Osteoblast (primary cell): ENCODE measurements at regions not wholly inside any gene's neighbourhood (a gene's known extent, or its start where the extent isn't known, plus 50 kb on each side); places are given as distances from the start of the nearest gene placed in this dataset.

ENCODE experiments used
- DNase-seq: peaks from one replicate; pipeline ENCODE4 v3.0.0; 2011; ENCODE audit warnings: low spot score, mixed read lengths; ENCODE audit not compliant: insufficient read length; ENCODE audit errors: missing footprints
- H2AFZ ChIP-seq: 2 replicates; pipeline ENCODE4 v1.6.0; 2011; ENCODE audit warnings: mild to moderate bottlenecking, low read length
- H3K27ac ChIP-seq: 2 replicates; pipeline ENCODE4 v1.5.1; 2011; ENCODE audit warnings: mild to moderate bottlenecking, low read depth, low read length, moderate library complexity
- H3K27me3 ChIP-seq: 2 replicates; pipeline ENCODE4 v1.6.0; 2012; ENCODE audit warnings: mild to moderate bottlenecking, control low read depth, inconsistent platforms, low read length, moderate library complexity; ENCODE audit not compliant: insufficient read depth
- H3K36me3 ChIP-seq: 2 replicates; pipeline ENCODE4 v1.5.1; 2011; ENCODE audit warnings: mild to moderate bottlenecking, low read length, control low read depth, moderate library complexity; ENCODE audit not compliant: insufficient read depth
- H3K4me1 ChIP-seq: 2 replicates; pipeline ENCODE4 v1.5.1; 2011; ENCODE audit warnings: mild to moderate bottlenecking, low read length, control low read depth, moderate library complexity; ENCODE audit not compliant: insufficient read depth
- H3K4me2 ChIP-seq: 2 replicates; pipeline ENCODE4 v1.6.0; 2011; ENCODE audit warnings: mild to moderate bottlenecking, low read length; ENCODE audit not compliant: insufficient read depth
- H3K4me3 ChIP-seq: fragments of 200-600 bp; sonication (generic); 3 replicates; pipeline ENCODE4 v1.5.1; 2012; ENCODE audit warnings: mild to moderate bottlenecking, low read length, inconsistent platforms; ENCODE audit not compliant: insufficient read depth
- H3K79me2 ChIP-seq: 2 replicates; pipeline ENCODE4 v1.6.0; 2012; ENCODE audit warnings: mild to moderate bottlenecking, low read length, control low read depth, inconsistent platforms; ENCODE audit not compliant: insufficient read depth
- H3K9me3 ChIP-seq: 2 replicates; pipeline ENCODE4 v1.5.1; 2011; ENCODE audit warnings: low read depth, low read length, control low read depth
- H4K20me1 ChIP-seq: 2 replicates; pipeline ENCODE4 v1.6.0; 2012; ENCODE audit warnings: mild to moderate bottlenecking, low read length, control low read depth; ENCODE audit not compliant: insufficient read depth
- CTCF ChIP-seq: IDR thresholded peaks from 2 replicates; pipeline ENCODE4 v1.5.1; 2011; ENCODE audit warnings: mild to moderate bottlenecking, low read depth, low read length, moderate library complexity; ENCODE audit errors: extremely low read depth

DNA sequence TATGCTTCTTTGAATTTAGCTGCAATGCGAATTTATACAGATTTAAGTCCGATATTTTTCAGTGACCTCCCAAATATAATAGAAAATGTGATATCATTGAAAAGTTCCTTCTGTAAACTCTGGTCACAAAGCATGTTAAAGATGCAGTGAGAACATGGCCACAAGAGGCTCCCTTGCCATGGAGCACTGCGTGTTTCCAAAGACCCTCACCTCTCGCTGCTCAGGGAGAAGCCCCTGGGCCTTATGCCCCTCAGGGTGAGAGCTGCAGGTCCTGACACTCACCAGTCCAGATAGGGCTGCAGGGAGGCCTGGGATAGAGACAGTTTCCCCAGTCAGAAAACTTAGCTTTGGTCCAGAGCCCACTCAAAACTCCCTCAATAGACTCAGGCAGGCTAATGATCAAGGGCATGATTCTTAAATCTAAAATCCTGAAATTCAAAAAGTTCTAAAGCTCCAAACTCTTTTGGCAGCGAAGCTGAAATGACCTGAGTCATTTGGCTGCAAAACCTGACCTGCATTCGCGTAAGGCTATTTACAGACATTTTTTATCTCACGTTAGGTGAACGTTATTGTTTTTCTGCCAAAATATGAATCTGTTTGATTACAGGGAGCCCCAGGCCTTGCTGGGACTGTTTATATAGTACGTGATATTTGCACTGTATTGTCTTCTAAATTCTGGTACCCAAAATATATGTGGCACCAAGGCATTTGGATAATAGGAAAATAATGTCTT, 67.8 kb downstream of the CAPZA3 start:
- Histone ChIP-seq H3K4me2 (no peak overlapping the region), H3K36me3 (no peaks in the 10 kb centered on the region), H2AFZ (no peak overlapping the region), H3K4me1 (no peaks in the 10 kb centered on the region), H3K27ac (no peak overlapping the region), H4K20me1 (no peaks in the 10 kb centered on the region), H3K27me3 (no peaks in the 10 kb centered on the region), H3K4me3 (no peak overlapping the region), H3K79me2 (no peaks in the 10 kb centered on the region), H3K9me3 (no peaks in the 10 kb centered on the region)
- DNase-seq: no peak
- TF ChIP-seq CTCF: no peak

DNA sequence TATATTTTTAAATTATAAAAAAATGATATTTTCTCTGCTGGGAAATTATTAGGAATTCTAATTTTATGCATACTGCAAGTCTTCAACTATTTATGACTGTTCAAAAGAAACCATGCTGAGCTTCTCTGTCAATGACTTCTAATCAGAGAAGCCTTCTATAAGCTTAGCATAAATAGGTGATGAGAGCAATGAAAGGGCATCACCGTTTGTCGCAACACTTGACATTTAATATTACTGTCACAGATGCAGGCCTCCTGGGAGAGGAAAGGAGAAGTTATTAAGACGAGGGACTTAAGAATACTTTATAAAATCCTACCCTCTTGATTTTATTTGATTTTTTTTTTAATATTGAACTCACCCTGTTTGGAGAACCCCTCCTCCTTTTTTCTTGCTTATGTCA, 69.8 kb downstream of the CAPZA3 start:
- Histone ChIP-seq H3K9me3 (no peaks in the 10 kb centered on the region), H3K4me3 (no peak overlapping the region), H2AFZ (no peak overlapping the region), H4K20me1 (no peaks in the 10 kb centered on the region), H3K79me2 (no peaks in the 10 kb centered on the region), H3K27me3 (no peaks in the 10 kb centered on the region), H3K4me1 (no peaks in the 10 kb centered on the region), H3K36me3 (no peaks in the 10 kb centered on the region), H3K27ac (no peak overlapping the region), H3K4me2 (no peak overlapping the region)
- TF ChIP-seq CTCF: no peak
- no peak for DNase-seq

- Histone ChIP-seq H2AFZ (no peak overlapping the region), H3K36me3 (no peaks in the 10 kb centered on the region), H3K79me2 (no peaks in the 10 kb centered on the region), H3K27ac (no peak overlapping the region), H3K4me2 (no peak overlapping the region), H3K27me3 (no peaks in the 10 kb centered on the region), H3K9me3 (no peaks in the 10 kb centered on the region), H3K4me3 (no peak overlapping the region), H4K20me1 (no peaks in the 10 kb centered on the region), H3K4me1 (no peaks in the 10 kb centered on the region)
- TF ChIP-seq CTCF: no peak
- DNase-seq: no peak
Observed at GRCh38 chr12:18808221-18808620, 70.3 kb downstream of the CAPZA3 start.

GRCh38 chr12:18810537-18811253, 72.8 kb downstream of the CAPZA3 start:
- Histone ChIP-seq H2AFZ (no peak overlapping the region), H3K4me3 (no peak overlapping the region), H3K9me3 (no peaks in the 10 kb centered on the region), H3K27me3 (no peaks in the 10 kb centered on the region), H3K27ac (no peak overlapping the region), H3K4me2 (no peak overlapping the region), H4K20me1 (no peaks in the 10 kb centered on the region), H3K4me1 (no peaks in the 10 kb centered on the region), H3K79me2 (no peaks in the 10 kb centered on the region), H3K36me3 (no peaks in the 10 kb centered on the region)
- no peak for TF ChIP-seq CTCF
- no peak for DNase-seq
